H1 (cell line): ENCODE measurements at regions not wholly inside any gene's neighbourhood (a gene's known extent, or its start where the extent isn't known, plus 50 kb on each side); places are given as distances from the start of the nearest gene placed in this dataset.

ENCODE experiments used
- CTBP2 ChIP-seq: IDR thresholded peaks from 2 replicates; pipeline ENCODE4 v1.7.0; 2011; ENCODE audit warnings: borderline replicate concordance, mild to moderate bottlenecking, moderate library complexity, mixed read lengths, low read length; ENCODE audit not compliant: insufficient read depth, insufficient read length
- RFX5 ChIP-seq: IDR thresholded peaks from 2 replicates; pipeline ENCODE4 v1.6.1; 2011; ENCODE audit warnings: low read depth, low read length, improper control_type of control experiment, borderline replicate concordance

DNA sequence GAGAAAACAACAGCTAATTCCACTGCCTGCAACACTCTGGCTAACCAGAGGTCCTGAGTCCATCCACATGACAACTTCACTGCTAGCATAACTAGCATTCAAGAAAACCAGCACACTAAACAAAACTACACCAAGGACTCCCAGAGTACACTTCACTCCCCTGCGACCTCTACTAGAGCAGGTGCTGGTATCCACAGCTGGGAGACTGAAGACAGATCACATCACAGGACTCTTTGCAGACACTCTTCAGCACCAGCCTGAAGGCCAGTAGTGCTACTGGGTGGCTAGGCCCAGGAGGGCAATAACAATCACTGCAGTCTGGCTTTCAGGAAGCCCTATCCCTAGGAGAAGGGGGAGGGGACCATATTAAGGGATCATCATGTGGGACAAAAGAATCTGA lies 54.4 kb upstream of the MYB start (continued):
- TF ChIP-seq RFX5 (no peak), CTBP2 (no peak)
- TF ChIP-seq, all 59 proteins: peak for 0
